Endothelial cell of umbilical vein (primary cell): ENCODE measurements at regions not wholly inside any gene's neighbourhood (a gene's known extent, or its start where the extent isn't known, plus 50 kb on each side); places are given as distances from the start of the nearest gene placed in this dataset.

Experiments used
- BruUV-seq: library from RNA; stranded (reverse); fragments of 400-500 nt; replicated peaks from 2 replicates; lab custom pipeline; 2021; lab: Mats Ljungman, UMichigan
- CTCF ChIA-PET: fragments of 300-600, 350-600 bp; sonication (Branson Sonifier 250); formaldehyde crosslinking; loops from one replicate; lab custom pipeline; 2021; ENCODE audit warnings: antibody characterized with exemption, inconsistent platforms; lab: Charles Lee
- POLR2A ChIA-PET: fragments of 300-600, 350-600 bp; sonication (Branson Sonifier 250); formaldehyde crosslinking; loops from one replicate; lab custom pipeline; 2021; ENCODE audit warnings: antibody characterized with exemption, inconsistent platforms; lab: Charles Lee
- DNase-seq: peaks from one replicate; pipeline ENCODE4 v3.0.0-alpha.2; 2011; ENCODE audit warnings: low read depth, low spot score
- FAIRE-seq: peaks from 2 replicates; lab custom pipeline; 2011; peaks lifted over from hg19 to GRCh38; lab: Jason Lieb, UNC
- H2AFZ ChIP-seq: 2 replicates; pipeline ENCODE4 v1.6.0; 2012; ENCODE audit warnings: low read depth, low read length, control low read depth, inconsistent platforms
- H3K27ac ChIP-seq: 2 replicates; pipeline ENCODE4 v1.5.1; 2011; ENCODE audit warnings: low read depth, mild to moderate bottlenecking, control low read depth, low read length, moderate library complexity; ENCODE audit not compliant: insufficient read depth
- H3K27me3 ChIP-seq, 2 experiments: 2 replicates each; pipeline versions ENCODE4 v1.6.0 to v1.6.1; 2011; ENCODE audit warnings: low read length in 2 of 2, mixed read lengths in 1 of 2; ENCODE audit not compliant: control insufficient read depth in 2 of 2, insufficient read depth in 2 of 2
- H3K36me3 ChIP-seq, 2 experiments: 2 replicates in 1 of 2; 3 replicates in 1 of 2; pipeline ENCODE4 v1.5.1; 2011; ENCODE audit warnings: low read length in 2 of 2, mild to moderate bottlenecking in 1 of 2, moderate library complexity in 1 of 2; ENCODE audit not compliant: control insufficient read depth in 2 of 2, insufficient read depth in 2 of 2; ENCODE audit errors: extremely low read depth in 1 of 2
- H3K4me1 ChIP-seq: 3 replicates; pipeline ENCODE4 v1.5.1; 2011; ENCODE audit warnings: mild to moderate bottlenecking, low read length; ENCODE audit not compliant: control insufficient read depth, insufficient read depth; ENCODE audit errors: extremely low read depth
- H3K4me2 ChIP-seq: 2 replicates; pipeline ENCODE4 v1.6.1; 2011; ENCODE audit warnings: low read length, control low read depth, mixed read lengths; ENCODE audit not compliant: insufficient read depth
- H3K4me3 ChIP-seq, 3 experiments: fragments of 200-600 bp in 1 of 3; sonication (generic), shearing (Covaris generic) in 1 of 3; replicated peaks in 1 of 3; 2 replicates each; pipeline ENCODE4 v1.5.1; 2011 to 2016; ENCODE audit warnings: control low read depth in 3 of 3, low read length in 3 of 3, mild to moderate bottlenecking in 2 of 3, inconsistent platforms in 1 of 3, low read depth in 1 of 3, moderate library complexity in 1 of 3; ENCODE audit not compliant: insufficient read depth in 1 of 3
- H3K79me2 ChIP-seq: 2 replicates; pipeline ENCODE4 v1.6.0; 2012; ENCODE audit warnings: low read length, inconsistent platforms; ENCODE audit not compliant: control insufficient read depth, insufficient read depth
- H3K9ac ChIP-seq: replicated peaks from 2 replicates; pipeline ENCODE3; 2011; ENCODE audit warnings: low read length, control low read depth; ENCODE audit not compliant: insufficient read depth; ENCODE audit errors: extremely low read depth
- H3K9me1 ChIP-seq: replicated peaks from 3 replicates; pipeline ENCODE4 v1.6.0; 2011; ENCODE audit warnings: mild to moderate bottlenecking, low read length; ENCODE audit not compliant: control insufficient read depth, insufficient read depth; ENCODE audit errors: extremely low read depth
- H3K9me3 ChIP-seq: replicated peaks from 2 replicates; pipeline ENCODE4 v1.5.1; 2012; ENCODE audit warnings: low read length, inconsistent platforms; ENCODE audit not compliant: control insufficient read depth, insufficient read depth
- H4K20me1 ChIP-seq: replicated peaks from 2 replicates; pipeline ENCODE3; 2011; ENCODE audit warnings: mild to moderate bottlenecking, low read length; ENCODE audit not compliant: control insufficient read depth, insufficient read depth; ENCODE audit errors: extremely low read depth
- EZH2 ChIP-seq: IDR thresholded peaks from 2 replicates; pipeline ENCODE4 v1.6.1; 2012; ENCODE audit warnings: borderline replicate concordance, low read depth, mild to moderate bottlenecking, moderate library complexity, low read length, inconsistent platforms; ENCODE audit not compliant: severe bottlenecking
- FOS ChIP-seq: IDR thresholded peaks from 2 replicates; pipeline ENCODE4 v1.6.1; 2011; ENCODE audit warnings: mild to moderate bottlenecking, low read length, moderate library complexity, borderline replicate concordance; ENCODE audit not compliant: insufficient read depth
- GATA2 ChIP-seq: IDR thresholded peaks from 2 replicates; pipeline ENCODE4 v1.7.0; 2011; ENCODE audit warnings: low read depth, mild to moderate bottlenecking, moderate library complexity, mixed read lengths, low read length; ENCODE audit not compliant: insufficient read length, insufficient read depth
- JUN ChIP-seq: IDR thresholded peaks from 2 replicates; pipeline ENCODE4 v1.6.1; 2011; ENCODE audit warnings: borderline replicate concordance, low read depth; ENCODE audit not compliant: insufficient read length, insufficient read depth
- MYC ChIP-seq: IDR thresholded peaks from one replicate; pipeline ENCODE4 v1.6.1; 2011; ENCODE audit warnings: mild to moderate bottlenecking, low read depth, low read length
- POLR2AphosphoS5 ChIP-seq: IDR thresholded peaks from 2 replicates; pipeline ENCODE4 v1.6.1; 2012; ENCODE audit warnings: low read depth, mild to moderate bottlenecking, control low read depth, low read length, moderate library complexity; ENCODE audit not compliant: insufficient read depth
- dilution Hi-C: fragments of 300-500 bp; cut with MboI; formaldehyde crosslinking; loops from one replicate; pipeline ENCODE4 v1.15.0; 2019; ENCODE audit warnings: low sequenced_read_pairs; ENCODE audit not compliant: extremely low pct_ligation_motif_present
- intact Hi-C: fragments of 100-400 bp; cut with micrococcal nuclease; formaldehyde crosslinking; loops from one replicate; pipeline ENCODE4 v1.10.0; 2022

DNA sequence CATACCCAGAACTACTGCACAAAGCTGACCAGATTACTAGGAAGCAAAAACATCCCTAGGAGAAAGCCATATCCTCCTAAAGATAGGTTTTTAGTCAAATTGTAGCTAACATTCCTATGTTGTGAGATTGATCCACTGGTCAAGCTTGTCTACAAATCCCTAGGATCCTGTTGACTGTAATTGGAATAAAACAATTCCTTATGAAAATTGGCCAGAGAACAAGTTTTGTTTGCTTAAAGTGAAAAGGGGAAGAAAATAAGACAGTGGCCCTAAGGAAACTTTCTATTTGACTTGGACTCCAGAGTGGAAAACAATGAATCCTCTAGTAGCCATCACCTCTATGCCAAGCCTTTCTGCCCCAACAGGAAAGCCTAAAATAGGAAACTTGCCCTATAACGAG is 645.2 kb upstream of the USP24 start:
- Histone ChIP-seq H3K9me3 (no peaks in the 10 kb centered on the region), H4K20me1 (no peaks in the 10 kb centered on the region), H3K36me3 (no peaks in the 10 kb centered on the region), H3K9ac (no peak overlapping the region), H3K4me2 (no peak overlapping the region), H3K9me1 (no peaks in the 10 kb centered on the region), H3K27ac (no peak overlapping the region), H3K4me1 (no peaks in the 10 kb centered on the region), H3K27me3 (no peaks in the 10 kb centered on the region), H3K4me3 (no peak overlapping the region), H3K79me2 (no peaks in the 10 kb centered on the region), H2AFZ (no peak overlapping the region)
- FAIRE-seq (no peak), DNase-seq (no peak)
- ChIA-PET POLR2A (no interaction called here), CTCF (interaction anchor here (1.0 to 2.0 kb wide), 2 partner anchors 10 to 42 kb away, joined by 3 to 5 read pairs; no protein-coding TSS in a partner anchor)
- no TSS peak for BruUV-seq
- intact Hi-C loops = no loop called here
- dilution Hi-C loops = no loop called here
- TF ChIP-seq POLR2AphosphoS5 = no peak
- no peak for TF ChIP-seq MYC
- TF ChIP-seq GATA2 = no peak
- no peak for TF ChIP-seq JUN

DNA sequence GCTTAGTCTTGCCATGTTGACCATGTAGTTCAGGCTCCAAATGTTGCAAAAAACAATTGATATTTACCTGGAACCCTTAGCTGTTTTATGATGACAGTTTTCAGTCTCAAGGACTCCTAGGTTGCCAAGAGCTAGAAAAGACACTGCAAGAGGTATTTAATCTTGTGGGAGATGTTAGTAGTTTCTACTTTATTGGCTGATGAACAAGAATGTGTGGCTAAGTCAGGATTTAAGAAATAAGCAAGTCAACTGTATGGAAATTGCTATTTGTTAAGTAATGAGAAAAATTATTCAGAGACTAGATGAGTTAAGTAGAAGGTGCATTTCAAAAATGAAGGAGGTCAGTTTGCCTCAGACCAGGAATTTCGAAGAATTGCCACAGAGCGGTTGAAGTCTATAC is 639.7 kb upstream of the USP24 start:
- H3K27ac ChIP-seq = no peak overlapping the region

More for the DNA sequence above, 639.7 kb upstream of the USP24 start:
- no peak overlapping the region for H3K9ac ChIP-seq
- no peaks in the 10 kb centered on the region for H3K27me3 ChIP-seq
- H3K9me1 ChIP-seq = no peaks in the 10 kb centered on the region
- no peak for FAIRE-seq
- H3K36me3 ChIP-seq = no peaks in the 10 kb centered on the region
- ChIA-PET CTCF (interaction anchor here (1.3 kb wide), 1 partner anchor 13 kb away, joined by 3 read pairs; no protein-coding TSS in a partner anchor), POLR2A (no interaction called here)
- no peak overlapping the region for H2AFZ ChIP-seq
- no peaks in the 10 kb centered on the region for H3K79me2 ChIP-seq
- no peak overlapping the region for H3K4me2 ChIP-seq
- no TSS peak for BruUV-seq
- H3K4me1 ChIP-seq = no peaks in the 10 kb centered on the region
- no peak overlapping the region for H3K4me3 ChIP-seq
- dilution Hi-C loops = no loop called here
- DNase-seq = no peak
- TF ChIP-seq MYC = no peak
- TF ChIP-seq EZH2 = no peak
- TF ChIP-seq FOS = no peak
- H3K9me3 ChIP-seq = no peaks in the 10 kb centered on the region
- no peaks in the 10 kb centered on the region for H4K20me1 ChIP-seq
- intact Hi-C loops = no loop called here
